Activated CD4-positive, alpha-beta T cell treated with anti-CD3 and anti-CD28 coated beads, Interleukin-2, amount 10 ng/mL, durations not matched to agents 7 days and 5 days (primary cell): ENCODE measurements at regions not wholly inside any gene's neighbourhood (a gene's known extent, or its start where the extent isn't known, plus 50 kb on each side); places are given as distances from the start of the nearest gene placed in this dataset.
"Not testable (repeated sequence)": the region's sequence is repeated elsewhere in the genome, so short reads cannot be mapped to it uniquely, and the experiment has no call there.

Experiments used
- CTCF ChIA-PET: fragments of 350-600 bp; sonication (Branson Sonifier 250); formaldehyde crosslinking; loops from one replicate; lab custom pipeline; 2021; ENCODE audit warnings: antibody characterized with exemption; lab: Charles Lee
- POLR2A ChIA-PET: fragments of 350-600 bp; sonication (Branson Sonifier 250); formaldehyde crosslinking; loops from one replicate; lab custom pipeline; 2021; ENCODE audit warnings: antibody characterized with exemption; lab: Charles Lee
- DNase-seq: peaks from one replicate; pipeline ENCODE4 v3.0.0-alpha.2; 2020
- H3K27ac Mint-ChIP-seq: one replicate; pipeline ENCODE4 v1.8.0; 2021; ENCODE audit warnings: mild to moderate bottlenecking, moderate library complexity, mixed read lengths
- H3K27me3 Mint-ChIP-seq: one replicate; pipeline ENCODE4 v1.8.0; 2021; ENCODE audit warnings: mixed read lengths
- H3K36me3 Mint-ChIP-seq: one replicate; pipeline ENCODE4 v1.8.0; 2021; ENCODE audit warnings: low read depth, mixed read lengths
- H3K4me1 Mint-ChIP-seq: one replicate; pipeline ENCODE4 v1.8.0; 2021; ENCODE audit warnings: mixed read lengths
- H3K4me3 Mint-ChIP-seq: one replicate; pipeline ENCODE4 v1.8.0; 2021; ENCODE audit warnings: mild to moderate bottlenecking, moderate library complexity, mixed read lengths
- H3K9me3 Mint-ChIP-seq: one replicate; pipeline ENCODE4 v1.8.0; 2021; ENCODE audit warnings: mixed read lengths

GRCh38 chr15:66997212-66997611 is 68.2 kb upstream of the SMAD3 start:
- Mint-ChIP-seq H3K27ac (no peak overlapping the region), H3K4me3 (no peak overlapping the region), H3K36me3 (peaks cover 3% of the 10 kb centered on the region), H3K4me1 (no peaks in the 10 kb centered on the region), H3K9me3 (peaks cover 9% of the 10 kb centered on the region), H3K27me3 (peaks cover 19% of the 10 kb centered on the region)
- no peak for DNase-seq
- ChIA-PET CTCF (interaction anchor here (1.5 kb wide), 1 partner anchor 21 kb away, joined by 3 read pairs; no protein-coding TSS in a partner anchor), POLR2A (no interaction called here)

GRCh38 chr15:66998234-66998633 is 67.2 kb upstream of the SMAD3 start:
- DNase-seq, H3K4me3 Mint-ChIP-seq, H3K36me3 Mint-ChIP-seq, CTCF ChIA-PET, POLR2A ChIA-PET, H3K9me3 Mint-ChIP-seq, H3K4me1 Mint-ChIP-seq, H3K27ac Mint-ChIP-seq: not testable (repeated sequence)
- peaks cover 11% of the 10 kb centered on the region for H3K27me3 Mint-ChIP-seq

- no peak for DNase-seq
- ChIA-PET CTCF (interaction anchor here (0.6 kb wide), 1 partner anchor 9 kb away, joined by 4 read pairs; no protein-coding TSS in a partner anchor), POLR2A (interaction anchor here (0.6 kb wide), 1 partner anchor 19 kb away, joined by 3 read pairs; no protein-coding TSS in a partner anchor)
- no peak overlapping the region for H3K4me3 Mint-ChIP-seq
- H3K36me3 Mint-ChIP-seq = peaks cover 3% of the 10 kb centered on the region
- no peaks in the 10 kb centered on the region for H3K4me1 Mint-ChIP-seq
- H3K27ac Mint-ChIP-seq = no peak overlapping the region
- H3K27me3 Mint-ChIP-seq = peaks cover 11% of the 10 kb centered on the region
- H3K9me3 Mint-ChIP-seq = peaks cover 9% of the 10 kb centered on the region
Observed at GRCh38 chr15:66999046-66999968, 66.1 kb upstream of the SMAD3 start.

GRCh38 chr15:67000896-67001295 is 64.5 kb upstream of the SMAD3 start:
- no peak overlapping the region for H3K27ac Mint-ChIP-seq
- H3K9me3 Mint-ChIP-seq = peaks cover 9% of the 10 kb centered on the region
- ChIA-PET POLR2A (no interaction called here), CTCF (no interaction called here)
- peaks cover 3% of the 10 kb centered on the region for H3K36me3 Mint-ChIP-seq
- no peak overlapping the region for H3K4me3 Mint-ChIP-seq
- H3K27me3 Mint-ChIP-seq = peaks cover 11% of the 10 kb centered on the region
- H3K4me1 Mint-ChIP-seq = no peaks in the 10 kb centered on the region
- no peak for DNase-seq

GRCh38 chr15:67002368-67002767 is 63.0 kb upstream of the SMAD3 start:
- H3K27ac Mint-ChIP-seq = no peak overlapping the region
- peaks cover 9% of the 10 kb centered on the region for H3K9me3 Mint-ChIP-seq
- H3K4me3 Mint-ChIP-seq = no peak overlapping the region
- CTCF ChIA-PET = interaction anchor here (0.6 to 1.0 kb wide), 2 partner anchors 10 to 24 kb away, joined by 3 read pairs; no protein-coding TSS in a partner anchor
- POLR2A ChIA-PET = no interaction called here
- H3K36me3 Mint-ChIP-seq = peaks cover 3% of the 10 kb centered on the region
- DNase-seq = no peak
- peaks cover 11% of the 10 kb centered on the region for H3K27me3 Mint-ChIP-seq
- no peaks in the 10 kb centered on the region for H3K4me1 Mint-ChIP-seq

- Mint-ChIP-seq H3K27ac (no peak overlapping the region), H3K27me3 (peaks cover 7% of the 10 kb centered on the region), H3K36me3 (peaks cover 1% of the 10 kb centered on the region), H3K4me3 (no peak overlapping the region), H3K4me1 (no peaks in the 10 kb centered on the region), H3K9me3 (peaks cover 4% of the 10 kb centered on the region)
- DNase-seq = no peak
- POLR2A ChIA-PET = interaction anchor here (0.6 kb wide), 1 partner anchor 654 kb away, joined by 3 read pairs; no protein-coding TSS in a partner anchor
- CTCF ChIA-PET = interaction anchor here (0.6 to 1.2 kb wide), 2 partner anchors 14 to 19 kb away, joined by 3 read pairs; no protein-coding TSS in a partner anchor
Observed at GRCh38 chr15:67003586-67003985, 61.8 kb upstream of the SMAD3 start.

GRCh38 chr15:67004142-67004541 is 61.3 kb upstream of the SMAD3 start:
- Mint-ChIP-seq H3K4me3 (no peak overlapping the region), H3K4me1 (no peaks in the 10 kb centered on the region), H3K9me3 (peaks cover 2% of the 10 kb centered on the region), H3K36me3 (peaks cover 1% of the 10 kb centered on the region), H3K27ac (no peak overlapping the region), H3K27me3 (peaks cover 7% of the 10 kb centered on the region)
- CTCF ChIA-PET = interaction anchor here (1.2 kb wide), 1 partner anchor 19 kb away, joined by 3 read pairs; no protein-coding TSS in a partner anchor
- POLR2A ChIA-PET = interaction anchor here (0.6 kb wide), 1 partner anchor 654 kb away, joined by 3 read pairs; no protein-coding TSS in a partner anchor
- DNase-seq = no peak

- POLR2A ChIA-PET = no interaction called here
- Mint-ChIP-seq H3K27me3 (peaks cover 7% of the 10 kb centered on the region), H3K36me3 (no peaks in the 10 kb centered on the region), H3K4me3 (no peak overlapping the region), H3K9me3 (no peaks in the 10 kb centered on the region), H3K27ac (no peak overlapping the region), H3K4me1 (peaks cover 8% of the 10 kb centered on the region)
- DNase-seq = no peak
- CTCF ChIA-PET = interaction anchor here (0.8 to 1.0 kb wide), 2 partner anchors 9 to 14 kb away, joined by 3 read pairs; no protein-coding TSS in a partner anchor
Observed at GRCh38 chr15:67005294-67005996, 60.0 kb upstream of the SMAD3 start.

GRCh38 chr15:67006083-67007065 is 59.0 kb upstream of the SMAD3 start:
- Mint-ChIP-seq H3K9me3 (no peaks in the 10 kb centered on the region), H3K27me3 (peaks cover under 1% of the 10 kb centered on the region), H3K27ac (no peak overlapping the region), H3K4me1 (peaks cover 8% of the 10 kb centered on the region), H3K4me3 (no peak overlapping the region), H3K36me3 (no peaks in the 10 kb centered on the region)
- ChIA-PET CTCF (no interaction called here), POLR2A (no interaction called here)
- no peak for DNase-seq

GRCh38 chr15:67009576-67010569 is 55.5 kb upstream of the SMAD3 start:
- Mint-ChIP-seq H3K9me3 (no peaks in the 10 kb centered on the region), H3K4me1 (peaks cover 8% of the 10 kb centered on the region), H3K4me3 (no peak overlapping the region), H3K36me3 (no peaks in the 10 kb centered on the region), H3K27me3 (no peaks in the 10 kb centered on the region), H3K27ac (no peak overlapping the region)
- no peak for DNase-seq
- CTCF ChIA-PET = no interaction called here
- POLR2A ChIA-PET = no interaction called here
